Gastrocnemius medialis (tissue), 4 donors: ENCODE measurements at regions not wholly inside any gene's neighbourhood (a gene's known extent, or its start where the extent isn't known, plus 50 kb on each side); places are given as distances from the start of the nearest gene placed in this dataset.

ENCODE experiments used
- ATAC-seq, 2 donors: fragments of 150-250 bp; one replicate each; pipeline ENCODE4 v1.9.1; 2016
- DNase-seq, 2 donors: peaks; one replicate each; pipeline ENCODE4 v3.0.0-alpha.2; 2019
- H3K27ac ChIP-seq, 4 donors: fragments of 200-600 bp; sonication (generic); 1 replicate in 1 of 4; 2 replicates in 3 of 4; pipeline ENCODE4 v1.5.1; 2016 to 2018; ENCODE audit warnings: mild to moderate bottlenecking in 2 of 4, moderate library complexity in 1 of 4
- H3K27me3 ChIP-seq, 3 donors: fragments of 200-600 bp; sonication (generic) in 2 of 3; 1 replicate in 1 of 3; 2 replicates in 2 of 3; pipeline versions ENCODE4 v1.5.1 to v1.6.0; 2016 to 2019; ENCODE audit warnings: mild to moderate bottlenecking in 1 of 3, moderate library complexity in 1 of 3
- H3K36me3 ChIP-seq, 2 donors: fragments of 200-600 bp; sonication (generic) in 1 of 2; one replicate each; pipeline ENCODE4 v1.5.1; 2017 to 2018
- H3K4me1 ChIP-seq, 2 donors: fragments of 200-600 bp; sonication (generic) in 1 of 2; one replicate each; pipeline ENCODE4 v1.5.1; 2016 to 2017; ENCODE audit warnings: mild to moderate bottlenecking in 2 of 2
- H3K4me3 ChIP-seq, 4 donors: fragments of 200-600 bp; sonication (generic) in 3 of 4; 1 replicate in 1 of 4; 2 replicates in 3 of 4; pipeline ENCODE4 v1.5.1; 2016 to 2019; ENCODE audit warnings: mild to moderate bottlenecking in 2 of 4
- H3K9me3 ChIP-seq, 3 donors: fragments of 200-600 bp; sonication (generic) in 2 of 3; 1 replicate in 1 of 3; 2 replicates in 2 of 3; pipeline ENCODE4 v1.5.1; 2016 to 2019
- CTCF ChIP-seq, 5 experiments: fragments of 450-650 bp in 3 of 5; fragments of 200-600 bp in 2 of 5; sonication (generic) in 2 of 5; IDR thresholded peaks in 4 of 5; conservative IDR thresholded peaks in 1 of 5; 1 replicate in 4 of 5; 2 replicates in 1 of 5; pipeline ENCODE4 v1.5.1; 2016 to 2019; ENCODE audit warnings: antibody characterized with exemption in 5 of 5, mild to moderate bottlenecking in 3 of 5, moderate library complexity in 3 of 5
- POLR2A ChIP-seq, 2 donors: fragments of 450-650 bp; IDR thresholded peaks; one replicate each; pipeline ENCODE4 v1.6.1; 2017; ENCODE audit warnings: antibody characterized with exemption in 2 of 2, mild to moderate bottlenecking in 2 of 2, moderate library complexity in 2 of 2
- in situ Hi-C, 4 donors: fragments of 200-750 bp; cut with MboI; loops; one replicate each; pipeline versions ENCODE4 v1.15.0 to v1.8.0; 2017; ENCODE audit warnings: low sequenced_read_pairs in 4 of 4
- intact Hi-C: fragments of 100-400 bp; cut with DNase I; formaldehyde crosslinking; loops from one replicate; pipeline ENCODE4 v1.15.1; 2023; ENCODE audit warnings: low total_unique reads

GRCh38 chr5:35383041-35383440 is 152.8 kb upstream of the PRLR start:
- in situ Hi-C loops (no loop called here), intact Hi-C loops (no loop called here)
- Histone ChIP-seq H3K36me3 (no peaks in the 10 kb centered on the region), H3K4me3 (no peak overlapping the region), H3K9me3 (no peaks in the 10 kb centered on the region), H3K4me1 (no peaks in the 10 kb centered on the region), H3K27ac (no peak overlapping the region), H3K27me3 (no peaks in the 10 kb centered on the region)
- TF ChIP-seq CTCF (IDR thresholded peaks at IDR 0.05 in 4 of 5, conservative IDR thresholded peaks at IDR 0.05 in 1 of 5) (no peak), POLR2A (IDR thresholded peaks at IDR 0.05) (no peak)
- no peak for DNase-seq
- ATAC-seq: no peak

- Histone ChIP-seq H3K4me1 (no peaks in the 10 kb centered on the region), H3K36me3 (no peaks in the 10 kb centered on the region), H3K4me3 (no peak overlapping the region), H3K27ac (no peak overlapping the region), H3K9me3 (no peaks in the 10 kb centered on the region), H3K27me3 (no peaks in the 10 kb centered on the region)
- DNase-seq (no peak), ATAC-seq (no peak)
- intact Hi-C loops: no loop called here
- TF ChIP-seq POLR2A (IDR thresholded peaks at IDR 0.05) (no peak), CTCF (IDR thresholded peaks at IDR 0.05 in 4 of 5, conservative IDR thresholded peaks at IDR 0.05 in 1 of 5) (no peak)
- in situ Hi-C loops: no loop called here
Observed at GRCh38 chr5:35377653-35378052, 147.4 kb upstream of the PRLR start.

GRCh38 chr5:35374584-35374983 is 144.3 kb upstream of the PRLR start:
- no peak for DNase-seq
- no peaks in the 10 kb centered on the region for H3K9me3 ChIP-seq
- in situ Hi-C loops (no loop called here), intact Hi-C loops (no loop called here)
- H3K27me3 ChIP-seq: no peaks in the 10 kb centered on the region
- TF ChIP-seq CTCF (IDR thresholded peaks at IDR 0.05 in 4 of 5, conservative IDR thresholded peaks at IDR 0.05 in 1 of 5) (no peak), POLR2A (IDR thresholded peaks at IDR 0.05) (no peak)
- H3K27ac ChIP-seq: no peak overlapping the region
- H3K4me3 ChIP-seq: no peak overlapping the region
- no peak for ATAC-seq
- H3K36me3 ChIP-seq: no peaks in the 10 kb centered on the region
- no peaks in the 10 kb centered on the region for H3K4me1 ChIP-seq

GRCh38 chr5:35373249-35373648 is 143.0 kb upstream of the PRLR start:
- no peaks in the 10 kb centered on the region for H3K9me3 ChIP-seq
- H3K27me3 ChIP-seq: no peaks in the 10 kb centered on the region
- TF ChIP-seq POLR2A (IDR thresholded peaks at IDR 0.05) (no peak), CTCF (IDR thresholded peaks at IDR 0.05 in 4 of 5, conservative IDR thresholded peaks at IDR 0.05 in 1 of 5) (no peak)
- in situ Hi-C loops: no loop called here
- no peak for DNase-seq
- no peak overlapping the region for H3K4me3 ChIP-seq
- H3K36me3 ChIP-seq: no peaks in the 10 kb centered on the region
- intact Hi-C loops: no loop called here
- no peak for ATAC-seq
- H3K27ac ChIP-seq: no peak overlapping the region
- H3K4me1 ChIP-seq: no peaks in the 10 kb centered on the region

- DNase-seq: no peak
- in situ Hi-C loops: no loop called here
- Histone ChIP-seq H3K9me3 (no peaks in the 10 kb centered on the region), H3K36me3 (no peaks in the 10 kb centered on the region), H3K4me1 (no peaks in the 10 kb centered on the region), H3K27me3 (no peaks in the 10 kb centered on the region), H3K27ac (no peak overlapping the region), H3K4me3 (no peak overlapping the region)
- intact Hi-C loops: no loop called here
- no peak for ATAC-seq
- no peak for TF ChIP-seq POLR2A (IDR thresholded peaks at IDR 0.05)
- TF ChIP-seq CTCF (IDR thresholded peaks at IDR 0.05 in 4 of 5, conservative IDR thresholded peaks at IDR 0.05 in 1 of 5): no peak
Observed at GRCh38 chr5:35372482-35372881, 142.2 kb upstream of the PRLR start.
